K562 (cell line): ENCODE measurements at regions not wholly inside any gene's neighbourhood (a gene's known extent, or its start where the extent isn't known, plus 50 kb on each side); places are given as distances from the start of the nearest gene placed in this dataset.

Experiments
- BCOR ChIP-seq: fragments of 450-650 bp; IDR thresholded peaks from 2 replicates; pipeline ENCODE4 v1.6.1; 2016
- CBFA2T2 ChIP-seq: fragments of 450-650 bp; conservative IDR thresholded peaks from 2 replicates; pipeline ENCODE4 v1.6.1; 2017; ENCODE audit warnings: mild to moderate bottlenecking
- CHD2 ChIP-seq: IDR thresholded peaks from 2 replicates; pipeline ENCODE4 v1.6.1; 2011; ENCODE audit warnings: low read depth, low read length
- CTCF ChIP-seq, 3 experiments: IDR thresholded peaks in 2 of 3; conservative IDR thresholded peaks in 1 of 3; 2 replicates each; pipeline ENCODE4 v1.5.1; 2011 to 2012; ENCODE audit warnings: low read length in 3 of 3, mild to moderate bottlenecking in 3 of 3, control low read depth in 2 of 3, improper control_type of control experiment in 1 of 3, inconsistent platforms in 1 of 3, low read depth in 1 of 3, mixed read lengths in 1 of 3, moderate library complexity in 1 of 3; ENCODE audit not compliant: insufficient read depth in 2 of 3
- DPF2 ChIP-seq: fragments of 450-650 bp; IDR thresholded peaks from 2 replicates; pipeline ENCODE4 v1.6.1; 2016
- HDGF ChIP-seq: fragments of 450-650 bp; IDR thresholded peaks from 2 replicates; pipeline ENCODE4 v1.6.1; 2016
- HNRNPL ChIP-seq: fragments of 200-400 bp; formaldehyde crosslinking; IDR thresholded peaks from 2 replicates; pipeline ENCODE4 v1.6.1; 2017; ENCODE audit warnings: low read depth, mild to moderate bottlenecking, low read length
- LEF1 ChIP-seq: fragments of 450-650 bp; IDR thresholded peaks from 2 replicates; pipeline ENCODE4 v1.6.1; 2016; ENCODE audit warnings: mild to moderate bottlenecking
- MEF2D ChIP-seq: conservative IDR thresholded peaks from 2 replicates; pipeline ENCODE4 v1.6.1; 2016; ENCODE audit warnings: low read depth, missing genetic modification characterization, missing compliant biosample characterization
- NBN ChIP-seq: fragments of 450-650 bp; IDR thresholded peaks from 2 replicates; pipeline ENCODE4 v1.6.1; 2016; ENCODE audit warnings: low read depth, mild to moderate bottlenecking
- PTRF ChIP-seq: fragments of 450-650 bp; IDR thresholded peaks from 2 replicates; pipeline ENCODE4 v1.6.1; 2016; ENCODE audit warnings: mild to moderate bottlenecking, missing genetic modification characterization, missing compliant biosample characterization
- SOX6 ChIP-seq: fragments of 450-650 bp; IDR thresholded peaks from 2 replicates; pipeline ENCODE4 v1.6.1; 2014; ENCODE audit warnings: mild to moderate bottlenecking
- STAT6 ChIP-seq: sonication (generic); formaldehyde crosslinking; IDR thresholded peaks from 2 replicates; pipeline ENCODE4 v1.8.1; 2023; ENCODE audit warnings: mild to moderate bottlenecking, missing genetic modification reagents
- XRCC4 ChIP-seq: IDR thresholded peaks from one replicate; pipeline ENCODE4 v1.6.1; 2011; ENCODE audit not compliant: insufficient read depth, insufficient read length; ENCODE audit errors: extremely low read depth
- ZEB2 ChIP-seq: fragments of 450-650 bp; IDR thresholded peaks from 2 replicates; pipeline ENCODE4 v1.6.1; 2016
- ZNF140 ChIP-seq: fragments of 250-450 bp; sonication (Bioruptor Pico); IDR thresholded peaks from 2 replicates; pipeline ENCODE4 v1.8.0; 2021; ENCODE audit warnings: moderate library complexity, mild to moderate bottlenecking, inconsistent platforms
- ZNF253 ChIP-seq: fragments of 250-450 bp; sonication (Bioruptor Pico); conservative IDR thresholded peaks from 2 replicates; pipeline ENCODE4 v1.6.1; 2021; ENCODE audit warnings: mild to moderate bottlenecking
- ZNF384 ChIP-seq: IDR thresholded peaks from 2 replicates; pipeline ENCODE4 v1.6.1; 2012; ENCODE audit warnings: low read depth, low read length, improper control_type of control experiment
- ZNF445 ChIP-seq: fragments of 250-450 bp; sonication (Bioruptor Pico); IDR thresholded peaks from 2 replicates; pipeline ENCODE4 v1.4.0; 2020; ENCODE audit warnings: low read depth, mild to moderate bottlenecking, moderate library complexity
- ZNF780A ChIP-seq: fragments of 250-450 bp; sonication (Bioruptor Pico); IDR thresholded peaks from 2 replicates; pipeline ENCODE4 v1.5.0; 2021; ENCODE audit warnings: mild to moderate bottlenecking
- TF ChIP-seq, protein P1 (sequence below): fragments of 250-450 bp; sonication (Bioruptor Pico); IDR thresholded peaks from 2 replicates; pipeline ENCODE4 v1.5.1; 2021; ENCODE audit warnings: mild to moderate bottlenecking
- TF ChIP-seq, protein P2 (sequence below): sonication (generic); formaldehyde crosslinking; IDR thresholded peaks from 2 replicates; pipeline ENCODE4 v1.8.1; 2023; ENCODE audit warnings: mild to moderate bottlenecking, missing genetic modification reagents
- TF ChIP-seq, protein P3 (sequence below): IDR thresholded peaks from 2 replicates; pipeline ENCODE4 v1.6.1; 2014; ENCODE audit warnings: antibody characterized with exemption

DNA sequence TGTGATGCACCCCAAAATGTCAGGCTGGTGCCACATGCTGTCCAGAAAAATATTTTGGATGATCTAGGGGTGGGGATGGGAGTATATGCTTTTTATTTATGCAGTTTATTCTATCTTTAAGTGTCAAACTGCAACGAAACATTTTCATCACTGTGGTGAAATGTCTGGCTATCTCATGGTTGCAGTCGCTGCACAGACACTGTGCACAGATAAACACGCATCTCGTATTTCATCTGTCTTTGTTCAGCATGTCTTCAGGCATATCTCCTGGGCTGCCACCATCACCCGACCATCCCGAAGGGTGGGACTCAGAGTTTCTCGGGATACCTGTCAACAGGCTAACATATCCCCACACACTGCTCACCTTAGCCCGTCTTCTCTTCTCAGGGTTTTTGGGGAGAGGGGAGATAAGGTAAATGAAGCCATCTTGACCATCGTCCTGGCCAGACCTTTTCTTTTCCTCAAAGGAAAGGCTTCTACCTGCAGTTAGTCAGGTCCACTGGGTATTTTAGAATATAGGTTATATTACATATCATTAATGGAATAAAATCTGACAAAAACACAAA, 80.7 kb upstream of the NABP1 start (continued):
- TF ChIP-seq CTCF (IDR thresholded peaks at IDR 0.05 in 2 of 3, conservative IDR thresholded peaks at IDR 0.05 in 1 of 3; ENCODE audit: insufficient read depth in 2 of 3, low read depth in 1 of 3, low read length in 3 of 3): no peak
- TF ChIP-seq ZNF384: no peak
- TF ChIP-seq XRCC4: no peak
- TF ChIP-seq HNRNPL: no peak
- no peak for TF ChIP-seq STAT6 (CRISPR knock-in tag)
- TF ChIP-seq ZEB2: peak; percentile 90
- TF ChIP-seq HDGF: no peak
- no peak for TF ChIP-seq CHD2
- TF ChIP-seq PTRF (tag): no peak
- TF ChIP-seq CBFA2T2: peak; percentile 98
- TF ChIP-seq LEF1: peak; percentile 93
- TF ChIP-seq BCOR: peak; percentile 76
- TF ChIP-seq SOX6: peak; percentile 97
- no peak for TF ChIP-seq ZNF780A (CRISPR knock-in tag)
- TF ChIP-seq, protein P1, sequence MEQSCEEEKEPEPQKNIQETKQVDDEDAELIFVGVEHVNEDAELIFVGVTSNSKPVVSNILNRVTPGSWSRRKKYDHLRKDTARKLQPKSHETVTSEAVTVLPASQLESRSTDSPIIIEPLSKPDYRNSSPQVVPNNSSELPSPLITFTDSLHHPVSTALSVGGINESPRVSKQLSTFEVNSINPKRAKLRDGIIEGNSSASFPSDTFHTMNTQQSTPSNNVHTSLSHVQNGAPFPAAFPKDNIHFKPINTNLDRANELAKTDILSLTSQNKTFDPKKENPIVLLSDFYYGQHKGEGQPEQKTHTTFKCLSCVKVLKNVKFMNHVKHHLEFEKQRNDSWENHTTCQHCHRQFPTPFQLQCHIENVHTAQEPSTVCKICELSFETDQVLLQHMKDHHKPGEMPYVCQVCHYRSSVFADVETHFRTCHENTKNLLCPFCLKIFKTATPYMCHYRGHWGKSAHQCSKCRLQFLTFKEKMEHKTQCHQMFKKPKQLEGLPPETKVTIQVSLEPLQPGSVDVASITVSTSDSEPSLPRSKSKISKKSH (CRISPR knock-in tag): no peak
- no peak for TF ChIP-seq ZNF253 (CRISPR knock-in tag)
- no peak for TF ChIP-seq ZNF140
- TF ChIP-seq MEF2D (tag): 0 out of 2 replicates have a peak, but pooled peaks have one; percentile 31
- TF ChIP-seq DPF2: peak; percentile 98
- TF ChIP-seq, protein P2, sequence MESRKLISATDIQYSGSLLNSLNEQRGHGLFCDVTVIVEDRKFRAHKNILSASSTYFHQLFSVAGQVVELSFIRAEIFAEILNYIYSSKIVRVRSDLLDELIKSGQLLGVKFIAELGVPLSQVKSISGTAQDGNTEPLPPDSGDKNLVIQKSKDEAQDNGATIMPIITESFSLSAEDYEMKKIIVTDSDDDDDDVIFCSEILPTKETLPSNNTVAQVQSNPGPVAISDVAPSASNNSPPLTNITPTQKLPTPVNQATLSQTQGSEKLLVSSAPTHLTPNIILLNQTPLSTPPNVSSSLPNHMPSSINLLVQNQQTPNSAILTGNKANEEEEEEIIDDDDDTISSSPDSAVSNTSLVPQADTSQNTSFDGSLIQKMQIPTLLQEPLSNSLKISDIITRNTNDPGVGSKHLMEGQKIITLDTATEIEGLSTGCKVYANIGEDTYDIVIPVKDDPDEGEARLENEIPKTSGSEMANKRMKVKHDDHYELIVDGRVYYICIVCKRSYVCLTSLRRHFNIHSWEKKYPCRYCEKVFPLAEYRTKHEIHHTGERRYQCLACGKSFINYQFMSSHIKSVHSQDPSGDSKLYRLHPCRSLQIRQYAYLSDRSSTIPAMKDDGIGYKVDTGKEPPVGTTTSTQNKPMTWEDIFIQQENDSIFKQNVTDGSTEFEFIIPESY: no peak
- TF ChIP-seq, protein P3, sequence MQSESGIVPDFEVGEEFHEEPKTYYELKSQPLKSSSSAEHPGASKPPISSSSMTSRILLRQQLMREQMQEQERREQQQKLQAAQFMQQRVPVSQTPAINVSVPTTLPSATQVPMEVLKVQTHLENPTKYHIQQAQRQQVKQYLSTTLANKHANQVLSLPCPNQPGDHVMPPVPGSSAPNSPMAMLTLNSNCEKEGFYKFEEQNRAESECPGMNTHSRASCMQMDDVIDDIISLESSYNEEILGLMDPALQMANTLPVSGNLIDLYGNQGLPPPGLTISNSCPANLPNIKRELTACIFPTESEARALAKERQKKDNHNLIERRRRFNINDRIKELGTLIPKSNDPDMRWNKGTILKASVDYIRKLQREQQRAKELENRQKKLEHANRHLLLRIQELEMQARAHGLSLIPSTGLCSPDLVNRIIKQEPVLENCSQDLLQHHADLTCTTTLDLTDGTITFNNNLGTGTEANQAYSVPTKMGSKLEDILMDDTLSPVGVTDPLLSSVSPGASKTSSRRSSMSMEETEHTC: peak; percentile 85
- TF ChIP-seq NBN: peak; percentile 64
- TF ChIP-seq ZNF445 (CRISPR knock-in tag): no peak
